HG02798 (cell line): ENCODE measurements at regions not wholly inside any gene's neighbourhood (a gene's known extent, or its start where the extent isn't known, plus 50 kb on each side); places are given as distances from the start of the nearest gene placed in this dataset.

Experiments used
- ATAC-seq: cut with Tn5 transposase; IDR thresholded peaks from one replicate; pipeline ENCODE4 v1.9.1; 2021; ENCODE audit warnings: mild to moderate bottlenecking; ENCODE audit not compliant: unreplicated experiment, poor library complexity

DNA sequence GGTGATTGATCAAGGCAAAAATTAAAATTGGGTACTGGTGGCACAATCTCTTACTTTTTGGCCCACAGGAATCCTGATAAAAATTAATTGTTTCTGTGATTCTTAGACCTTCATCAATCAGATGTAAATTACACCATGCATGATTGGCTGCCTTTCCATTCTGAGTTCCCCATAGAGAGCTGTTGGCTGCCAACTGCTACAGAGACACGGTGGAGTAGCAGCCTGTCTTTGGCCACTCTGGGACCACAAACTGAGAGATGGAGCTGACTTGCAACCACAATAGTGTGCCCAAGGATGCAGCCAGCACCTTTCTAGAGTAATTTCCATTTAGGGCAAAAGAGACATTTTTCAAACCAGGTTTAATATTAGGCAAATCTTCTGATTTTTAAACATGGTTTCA lies 274.3 kb upstream of the MMS22L start:
- no peak for ATAC-seq

DNA sequence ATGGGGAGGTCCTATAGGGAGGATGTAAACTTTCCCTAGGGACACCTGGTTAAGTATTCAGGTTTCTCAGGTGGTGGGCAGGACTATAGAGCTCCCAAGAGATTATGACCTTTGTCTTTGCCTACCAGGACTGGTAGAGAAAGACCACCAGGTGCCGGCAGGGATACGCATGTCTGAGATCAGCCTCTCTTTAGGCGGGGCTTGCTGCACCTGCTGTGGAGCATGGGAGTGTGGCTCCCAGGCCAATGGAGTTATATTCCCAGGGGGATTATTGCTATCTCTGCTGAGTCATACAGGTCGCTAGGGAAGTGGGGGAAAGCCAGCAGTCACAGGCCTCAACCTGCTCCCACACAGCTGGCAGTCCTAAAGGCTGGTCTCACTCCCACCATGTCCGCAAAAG lies 280.5 kb upstream of the MMS22L start:
- ATAC-seq = no peak

DNA sequence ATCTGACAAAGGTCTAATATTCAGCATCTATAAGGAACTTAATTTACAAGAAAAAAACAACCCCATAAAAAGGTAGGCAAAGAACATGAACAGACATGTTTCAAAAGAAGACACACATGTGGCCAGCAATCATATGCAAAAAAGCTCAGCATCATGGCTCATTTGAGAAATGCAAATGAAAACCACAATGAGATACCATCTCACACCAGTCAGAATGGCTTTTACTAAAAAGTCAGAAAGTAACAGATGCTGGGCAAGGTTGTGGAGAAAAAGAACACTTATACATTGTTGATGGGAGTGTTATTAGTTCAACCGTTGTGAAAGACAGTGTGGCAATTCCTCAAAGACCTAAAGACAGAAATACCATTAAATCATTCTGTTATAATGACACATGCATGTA lies 289.9 kb upstream of the MMS22L start:
- no peak for ATAC-seq

DNA sequence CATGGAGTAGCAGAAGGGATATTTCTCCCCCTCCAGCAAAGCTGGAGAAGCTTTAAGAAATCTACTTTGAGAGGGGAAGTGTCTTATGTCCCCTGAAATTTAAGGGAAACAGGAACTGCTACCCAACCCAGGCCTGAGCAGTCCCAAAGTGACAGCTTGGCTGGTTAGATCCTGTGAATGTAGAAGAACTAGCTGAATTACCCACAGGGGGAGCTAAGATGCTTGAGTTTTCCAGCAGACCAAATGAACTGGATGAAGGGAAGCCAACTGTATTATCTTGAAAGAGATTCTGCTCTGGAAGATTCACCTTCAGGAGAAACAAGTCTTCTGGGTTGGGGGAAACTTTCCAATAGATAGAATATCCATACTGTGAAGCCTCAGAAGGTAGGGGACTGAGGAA lies 303.3 kb upstream of the MMS22L start:
- ATAC-seq = no peak

DNA sequence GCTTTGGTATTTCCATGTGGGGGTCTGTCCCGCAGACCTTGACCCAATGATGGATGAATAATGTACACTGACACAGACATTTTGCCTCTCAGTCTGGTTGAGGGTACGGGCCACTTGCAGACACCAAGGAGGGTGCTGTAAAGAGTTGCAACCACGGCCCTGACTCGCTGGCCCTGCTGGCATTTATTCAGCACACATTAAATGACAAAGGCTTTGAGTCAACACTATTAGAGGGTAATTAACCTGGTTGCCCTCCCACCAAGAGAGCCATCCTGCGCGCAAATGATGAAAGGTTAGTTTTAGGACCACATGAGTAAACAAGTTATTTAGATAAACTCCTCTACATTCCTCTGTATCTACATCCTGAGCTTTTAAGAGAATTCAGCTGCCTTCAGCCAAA lies 308.9 kb upstream of the MMS22L start:
- ATAC-seq = no peak

DNA sequence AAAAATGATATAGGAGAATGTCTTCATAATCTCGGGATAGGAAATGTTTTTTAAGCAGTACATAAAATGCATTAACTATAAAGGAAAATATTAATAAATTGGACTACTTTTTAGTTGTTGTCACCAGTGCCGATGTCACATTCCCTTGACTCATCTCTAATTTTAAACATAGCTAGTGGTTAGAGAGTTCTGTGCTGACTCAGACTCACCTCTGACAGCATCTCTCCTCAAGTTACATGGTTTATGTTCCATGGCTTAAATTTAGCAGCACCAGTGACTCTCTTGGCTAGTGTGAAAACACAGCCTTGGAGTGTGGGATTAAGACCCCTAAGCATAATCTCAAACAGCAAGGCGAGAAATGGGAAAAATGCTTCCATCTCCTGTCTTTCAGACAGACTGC lies 311.8 kb upstream of the MMS22L start:
- peak; percentile 47 for ATAC-seq

DNA sequence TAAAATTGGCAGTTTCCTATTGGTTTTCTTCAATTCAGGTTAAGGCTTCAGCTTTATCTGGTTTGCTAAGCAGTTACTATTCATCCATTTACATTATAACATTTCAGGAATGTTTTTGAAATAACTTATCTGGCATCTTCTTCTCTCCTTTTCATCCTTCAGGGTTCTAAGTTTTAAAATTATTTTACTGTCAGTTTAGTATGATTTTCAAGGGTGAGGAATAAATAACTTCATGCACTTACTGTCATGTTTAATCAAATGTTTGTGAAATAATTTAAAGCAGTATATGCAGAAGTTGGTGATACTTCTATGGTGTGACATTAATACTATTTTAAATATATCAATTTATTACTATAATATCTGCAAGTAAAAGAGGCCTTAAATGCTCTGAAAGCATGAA lies 338.1 kb upstream of the MMS22L start:
- no peak for ATAC-seq

DNA sequence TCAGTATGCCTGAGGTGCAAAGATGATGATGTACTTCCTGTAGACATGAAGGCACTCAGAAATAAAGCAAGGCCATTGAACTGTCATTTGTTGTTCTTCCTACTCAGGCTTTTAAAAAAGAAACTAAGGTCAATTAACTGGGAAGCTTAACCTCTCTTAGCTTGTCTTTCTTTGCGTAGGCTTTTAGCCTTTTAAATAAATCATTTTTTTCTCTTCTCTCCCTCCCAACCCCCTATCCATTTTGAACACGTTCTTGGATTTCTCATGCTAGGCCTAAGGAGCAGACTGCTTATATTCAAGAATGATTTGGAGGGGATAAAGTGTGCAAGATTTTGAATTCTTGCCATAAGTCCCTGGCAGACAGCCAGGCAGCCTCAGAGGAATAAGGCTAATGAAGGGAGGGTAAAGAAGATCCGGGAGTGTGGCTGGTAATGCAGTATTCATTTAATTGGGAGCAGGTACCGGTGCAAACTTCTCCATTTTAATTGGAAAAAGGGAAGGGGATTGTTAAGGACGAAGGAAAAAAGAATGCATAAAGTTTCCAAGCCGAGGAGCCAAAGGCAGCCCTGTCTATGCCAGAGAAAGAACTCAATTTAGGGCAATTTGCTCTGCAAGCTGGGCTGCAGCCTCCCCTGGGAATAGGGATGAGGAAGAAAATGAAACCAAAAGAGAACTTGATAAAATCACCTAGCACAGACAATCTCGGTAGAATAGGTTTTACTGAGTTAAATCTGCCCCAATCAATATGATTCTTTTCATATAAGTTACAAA lies 343.8 kb upstream of the MMS22L start:
- ATAC-seq = no peak

DNA sequence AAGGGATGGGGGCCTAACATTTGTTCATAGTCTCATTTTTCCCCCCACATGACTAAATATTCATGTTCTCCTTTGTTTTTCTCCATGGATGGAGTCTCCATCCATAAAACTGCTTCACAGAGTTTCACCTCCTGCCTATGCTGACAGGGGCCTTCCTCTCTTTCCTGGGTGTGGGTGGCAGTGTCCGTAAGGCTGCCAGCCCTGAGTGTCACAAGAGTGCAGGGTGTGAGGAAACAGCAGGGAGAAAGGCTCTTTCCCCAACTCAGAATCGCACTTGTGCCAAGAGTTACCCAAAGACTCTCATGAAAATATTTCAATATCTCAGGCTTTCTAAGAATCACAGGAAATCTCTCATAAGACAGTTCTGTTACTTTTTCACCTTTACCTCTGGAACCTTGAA lies 346.2 kb upstream of the MMS22L start:
- ATAC-seq = no peak

DNA sequence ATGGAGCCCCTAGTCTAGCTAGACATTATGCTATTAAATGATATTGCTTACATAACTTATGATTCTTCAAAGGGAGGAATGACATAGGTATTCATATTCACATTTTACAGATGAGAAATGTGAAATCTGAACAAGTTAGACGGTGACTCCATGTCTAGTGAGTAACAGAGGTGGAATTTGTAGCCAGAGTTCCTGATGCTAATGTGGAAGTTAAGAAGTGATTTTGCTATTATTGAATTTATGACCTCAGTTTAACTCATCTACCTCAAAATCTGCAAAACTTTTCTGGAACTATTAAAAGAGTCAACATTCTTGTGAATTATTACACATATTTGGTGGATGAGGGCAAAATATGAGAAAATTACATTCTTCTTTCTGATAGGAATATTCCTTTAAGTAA lies 347.6 kb upstream of the MMS22L start:
- ATAC-seq = no peak

DNA sequence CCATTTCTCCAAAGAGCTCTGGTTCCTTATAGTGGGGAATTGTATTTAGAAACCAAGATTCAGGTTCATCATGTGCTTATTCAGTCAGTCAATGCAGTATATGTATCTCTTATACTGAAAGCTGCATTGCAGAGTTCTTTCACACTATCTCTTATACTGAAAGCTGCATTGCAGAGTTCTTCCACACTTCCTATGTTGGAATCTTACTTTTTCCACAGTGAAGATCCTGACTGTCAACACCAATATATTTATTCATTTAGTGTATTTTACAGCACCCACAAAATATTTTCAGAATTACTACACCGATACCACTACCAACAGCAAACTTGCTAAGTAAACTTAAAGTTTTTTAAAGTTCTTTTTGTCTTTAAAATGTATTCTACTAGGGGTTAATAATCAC lies 349.3 kb upstream of the MMS22L start:
- ATAC-seq = no peak

DNA sequence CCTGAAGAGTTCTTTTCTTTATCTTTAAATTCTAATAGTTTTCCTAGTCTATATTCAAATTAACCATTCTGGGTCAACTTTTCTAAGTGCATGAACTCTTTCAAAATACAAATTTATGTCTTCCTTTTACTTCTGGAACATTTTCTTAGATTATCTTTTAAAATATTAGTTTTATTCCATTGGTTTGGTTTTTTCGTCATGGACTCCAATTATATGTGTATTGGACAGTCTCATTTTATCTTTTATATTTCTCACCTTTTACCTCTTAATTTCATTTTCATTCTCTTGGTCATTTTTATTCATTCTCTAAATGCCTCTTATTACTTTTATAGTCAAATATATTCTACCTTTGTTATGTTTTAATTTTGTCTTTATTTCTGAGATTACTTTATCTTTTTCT lies 356.7 kb upstream of the MMS22L start:
- no peak for ATAC-seq

DNA sequence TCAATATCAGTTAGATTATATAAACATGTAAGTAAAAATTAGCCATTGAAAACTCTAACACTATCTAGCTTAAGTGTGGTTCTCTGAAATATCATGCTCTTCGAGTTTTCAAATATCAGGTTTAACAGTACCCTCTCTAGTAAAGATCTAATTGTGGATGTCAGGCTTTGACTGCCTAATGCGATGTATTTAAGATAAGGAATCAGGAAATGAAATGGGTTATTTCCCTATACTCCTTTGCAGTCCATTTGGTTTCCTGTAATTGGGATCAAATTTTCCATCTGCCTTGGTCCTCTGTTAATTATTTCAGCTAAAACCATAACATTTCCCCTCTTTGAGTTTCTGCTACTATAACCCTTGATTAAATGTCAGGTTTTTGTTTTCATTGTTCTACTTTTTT lies 361.3 kb upstream of the MMS22L start:
- no peak for ATAC-seq

DNA sequence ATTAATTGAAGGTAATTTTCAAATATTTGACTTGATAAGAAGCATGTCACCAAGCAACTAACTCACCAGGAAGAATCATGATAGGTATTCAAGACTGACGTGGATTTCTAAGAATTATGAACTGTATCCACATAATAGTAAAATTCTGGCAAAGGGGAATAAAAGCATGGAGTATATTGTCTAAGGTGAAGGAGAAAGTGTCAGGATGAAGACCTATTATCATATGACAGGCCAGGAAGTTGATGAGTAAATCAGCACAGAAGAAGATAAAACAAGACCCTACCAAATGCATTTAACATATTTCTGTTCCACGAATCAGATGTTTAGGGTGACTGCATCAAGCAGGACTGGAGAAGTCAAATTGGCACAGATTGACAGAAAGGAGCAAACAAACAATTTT lies 362.7 kb upstream of the MMS22L start:
- no peak for ATAC-seq

DNA sequence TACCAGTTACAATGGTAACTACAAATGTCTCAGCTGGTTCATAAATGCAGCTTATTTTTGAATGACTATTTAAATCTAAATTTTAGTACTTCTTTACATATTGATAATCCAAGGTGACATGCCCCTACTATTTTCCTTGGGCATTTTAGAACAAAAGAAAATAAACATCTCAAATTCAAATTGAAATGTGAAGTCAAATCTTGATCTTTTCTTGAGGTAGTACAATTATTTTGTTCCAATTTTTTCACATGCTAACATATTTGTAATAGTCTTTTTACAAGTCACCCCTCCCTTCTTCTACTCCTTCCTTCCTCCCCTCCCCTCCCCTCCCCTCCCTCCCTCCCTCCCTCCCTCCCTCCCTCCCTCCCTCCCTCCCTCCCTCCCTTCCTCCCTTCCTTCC lies 370.1 kb upstream of the MMS22L start:
- ATAC-seq = no peak

DNA sequence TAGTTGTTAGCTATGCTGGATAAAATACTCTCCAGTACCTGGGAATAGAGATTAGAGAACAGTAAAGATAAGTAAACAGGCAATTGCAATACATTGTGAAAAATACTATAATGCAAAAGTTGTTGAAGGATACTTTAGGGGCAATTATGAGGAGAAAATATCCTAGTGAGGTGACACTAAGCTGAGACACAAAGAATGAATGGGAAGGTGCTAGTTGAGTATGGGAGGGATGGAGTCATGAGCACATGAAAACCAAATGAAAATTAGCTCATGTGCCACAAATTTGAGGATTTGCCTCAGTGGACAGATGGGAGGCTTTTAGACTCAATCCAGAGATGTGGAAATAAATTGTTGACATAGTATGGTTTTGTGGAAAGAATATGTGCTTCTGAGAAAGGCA lies 370.5 kb upstream of the MMS22L start:
- ATAC-seq = no peak

DNA sequence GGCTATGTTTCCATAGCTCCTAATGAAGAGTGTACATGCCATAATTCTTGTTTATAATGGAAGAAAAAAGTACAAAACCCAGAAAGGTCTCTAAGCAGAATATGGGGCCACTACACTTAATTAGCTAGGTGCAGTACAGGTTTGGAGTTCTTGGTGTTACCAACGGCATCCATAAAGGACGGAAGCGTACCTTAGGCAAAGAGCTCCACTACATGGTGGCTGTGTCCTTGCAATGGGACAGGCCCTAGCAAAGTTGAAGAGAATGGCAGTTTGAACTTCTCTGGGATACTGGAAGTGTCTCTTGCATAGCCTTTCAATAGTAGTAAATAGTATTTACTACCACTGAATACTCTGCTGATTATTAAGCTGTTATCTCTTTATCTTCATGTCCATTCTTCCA lies 371.7 kb upstream of the MMS22L start:
- ATAC-seq = no peak

DNA sequence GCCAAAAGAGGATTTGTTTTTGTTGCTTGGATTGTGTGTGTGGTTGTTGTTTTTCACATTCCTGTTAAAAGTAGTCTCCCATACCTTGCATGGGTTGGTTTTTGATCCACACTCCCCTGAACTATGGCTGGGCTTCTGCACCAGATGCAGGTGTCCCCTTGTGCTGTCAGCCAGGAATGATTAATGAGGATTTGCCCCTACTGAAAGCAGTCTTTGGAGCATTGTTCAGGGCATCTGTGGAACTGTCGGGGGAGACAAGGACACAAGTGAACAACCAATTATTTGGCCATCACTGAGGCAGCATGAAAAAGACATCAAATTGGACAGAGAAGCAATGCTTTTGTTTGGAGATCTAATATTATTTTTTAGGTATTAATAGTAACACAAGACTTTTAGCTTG lies 373.2 kb upstream of the MMS22L start:
- ATAC-seq = no peak

DNA sequence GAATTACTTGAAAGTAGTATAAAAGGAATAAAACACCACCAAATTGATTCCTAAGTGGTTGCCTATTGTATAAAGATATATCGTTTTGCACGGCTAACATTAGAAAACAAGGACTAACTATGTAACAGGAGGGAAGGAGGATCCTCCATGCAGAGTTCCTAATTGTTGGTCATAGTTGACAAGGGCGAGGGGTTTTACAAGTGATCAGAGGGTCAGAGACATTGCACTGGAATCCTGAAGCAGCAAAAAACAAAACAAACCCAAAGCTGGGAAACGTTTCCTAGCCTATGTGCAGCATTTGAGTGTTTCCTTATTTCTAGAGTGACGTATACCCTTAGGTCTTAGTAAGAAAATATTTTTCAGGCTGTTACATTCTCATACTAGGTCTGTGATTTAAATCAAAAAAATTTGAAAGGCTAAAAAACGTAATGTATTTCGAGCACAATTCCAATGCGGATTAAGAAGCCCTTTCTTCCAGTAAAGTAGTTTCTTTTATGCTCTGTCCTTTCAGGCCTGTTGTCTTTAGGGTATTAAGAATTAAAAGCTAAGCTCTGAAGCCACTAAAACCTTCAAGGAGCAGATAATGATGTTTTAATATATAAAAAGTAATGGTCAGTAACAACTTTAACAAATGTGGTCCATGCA lies 373.8 kb upstream of the MMS22L start:
- no peak for ATAC-seq

DNA sequence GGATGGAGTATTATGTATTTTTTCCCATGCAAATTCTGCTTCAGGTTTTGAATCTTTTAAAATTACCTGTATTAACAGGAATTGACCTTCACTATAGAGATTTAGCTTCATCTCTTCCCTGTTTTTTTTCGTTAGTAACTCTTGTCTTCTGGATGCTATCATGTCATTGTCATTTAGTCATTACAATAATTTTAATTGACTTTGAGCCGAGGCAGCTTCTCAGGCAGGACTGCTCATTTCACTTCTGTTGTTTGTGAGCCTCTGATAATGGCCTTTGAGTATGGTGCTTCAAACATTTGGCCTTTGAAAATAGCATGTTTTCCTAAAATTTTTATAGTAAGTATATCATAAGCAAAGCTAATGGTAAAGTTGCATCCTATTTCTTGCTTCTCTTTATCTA lies 375.1 kb upstream of the MMS22L start:
- ATAC-seq = no peak

DNA sequence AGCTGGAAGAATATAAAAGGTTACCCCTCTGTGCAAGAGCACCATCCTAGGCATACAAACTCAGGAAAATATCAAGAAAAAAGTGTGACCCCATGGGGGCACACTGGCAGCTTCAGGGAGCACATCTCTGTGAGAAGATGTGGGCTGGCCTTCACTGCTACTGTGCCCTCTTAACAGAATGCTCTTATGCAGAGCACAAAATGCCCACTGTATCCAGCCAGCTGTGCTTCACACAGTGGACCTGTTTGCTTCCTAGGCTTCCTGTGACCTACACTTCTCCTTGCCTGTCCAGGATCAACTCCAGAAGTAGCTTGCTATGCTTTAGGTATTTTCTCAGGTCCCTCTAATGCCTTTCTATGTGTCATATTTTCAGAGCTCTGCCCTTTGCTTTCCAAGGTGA lies 380.2 kb upstream of the MMS22L start:
- ATAC-seq = no peak

DNA sequence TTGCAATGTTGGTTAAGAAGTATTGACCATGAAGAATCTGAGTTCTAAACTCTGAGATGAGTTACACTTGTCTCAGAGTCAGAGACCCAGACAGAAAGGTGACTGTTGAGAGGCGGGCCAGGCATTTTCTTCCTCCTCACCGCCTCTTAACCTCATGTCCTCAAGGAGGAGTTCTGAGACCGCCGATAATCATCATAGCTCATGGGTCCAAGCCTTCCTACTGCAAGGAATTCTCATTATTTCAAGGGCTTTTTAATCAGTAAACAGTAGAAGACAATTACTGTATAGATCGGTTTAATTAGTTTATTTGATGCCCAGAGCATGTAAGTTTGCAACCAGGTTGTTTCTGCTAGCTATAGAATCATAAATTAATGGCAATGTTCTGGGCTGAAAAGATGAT lies 382.4 kb upstream of the MMS22L start:
- no peak for ATAC-seq
